Osteoblast (primary cell): ENCODE measurements at regions not wholly inside any gene's neighbourhood (a gene's known extent, or its start where the extent isn't known, plus 50 kb on each side); places are given as distances from the start of the nearest gene placed in this dataset.

Source experiments
- DNase-seq: peaks from one replicate; pipeline ENCODE4 v3.0.0; 2011; ENCODE audit warnings: low spot score, mixed read lengths; ENCODE audit not compliant: insufficient read length; ENCODE audit errors: missing footprints
- H2AFZ ChIP-seq: 2 replicates; pipeline ENCODE4 v1.6.0; 2011; ENCODE audit warnings: mild to moderate bottlenecking, low read length
- H3K27ac ChIP-seq: 2 replicates; pipeline ENCODE4 v1.5.1; 2011; ENCODE audit warnings: mild to moderate bottlenecking, low read depth, low read length, moderate library complexity
- H3K27me3 ChIP-seq: 2 replicates; pipeline ENCODE4 v1.6.0; 2012; ENCODE audit warnings: mild to moderate bottlenecking, control low read depth, inconsistent platforms, low read length, moderate library complexity; ENCODE audit not compliant: insufficient read depth
- H3K36me3 ChIP-seq: 2 replicates; pipeline ENCODE4 v1.5.1; 2011; ENCODE audit warnings: mild to moderate bottlenecking, low read length, control low read depth, moderate library complexity; ENCODE audit not compliant: insufficient read depth
- H3K4me1 ChIP-seq: 2 replicates; pipeline ENCODE4 v1.5.1; 2011; ENCODE audit warnings: mild to moderate bottlenecking, low read length, control low read depth, moderate library complexity; ENCODE audit not compliant: insufficient read depth
- H3K4me2 ChIP-seq: 2 replicates; pipeline ENCODE4 v1.6.0; 2011; ENCODE audit warnings: mild to moderate bottlenecking, low read length; ENCODE audit not compliant: insufficient read depth
- H3K4me3 ChIP-seq: fragments of 200-600 bp; sonication (generic); 3 replicates; pipeline ENCODE4 v1.5.1; 2012; ENCODE audit warnings: mild to moderate bottlenecking, low read length, inconsistent platforms; ENCODE audit not compliant: insufficient read depth
- H3K79me2 ChIP-seq: 2 replicates; pipeline ENCODE4 v1.6.0; 2012; ENCODE audit warnings: mild to moderate bottlenecking, low read length, control low read depth, inconsistent platforms; ENCODE audit not compliant: insufficient read depth
- H3K9me3 ChIP-seq: 2 replicates; pipeline ENCODE4 v1.5.1; 2011; ENCODE audit warnings: low read depth, low read length, control low read depth
- H4K20me1 ChIP-seq: 2 replicates; pipeline ENCODE4 v1.6.0; 2012; ENCODE audit warnings: mild to moderate bottlenecking, low read length, control low read depth; ENCODE audit not compliant: insufficient read depth
- CTCF ChIP-seq: IDR thresholded peaks from 2 replicates; pipeline ENCODE4 v1.5.1; 2011; ENCODE audit warnings: mild to moderate bottlenecking, low read depth, low read length, moderate library complexity; ENCODE audit errors: extremely low read depth

GRCh38 chr3:33919312-33920120, 121.1 kb downstream of the PDCD6IP start:
- Histone ChIP-seq H3K36me3 (no peaks in the 10 kb centered on the region), H3K4me3 (no peak overlapping the region), H4K20me1 (no peaks in the 10 kb centered on the region), H3K27me3 (no peaks in the 10 kb centered on the region), H3K79me2 (no peaks in the 10 kb centered on the region), H3K4me1 (no peaks in the 10 kb centered on the region), H2AFZ (no peak overlapping the region), H3K27ac (no peak overlapping the region), H3K4me2 (no peak overlapping the region), H3K9me3 (no peaks in the 10 kb centered on the region)
- TF ChIP-seq CTCF = no peak
- DNase-seq = no peak

- Histone ChIP-seq H3K27ac (no peak overlapping the region), H3K79me2 (no peaks in the 10 kb centered on the region), H3K27me3 (no peaks in the 10 kb centered on the region), H2AFZ (no peak overlapping the region), H4K20me1 (no peaks in the 10 kb centered on the region), H3K4me2 (no peak overlapping the region), H3K9me3 (no peaks in the 10 kb centered on the region), H3K4me1 (no peaks in the 10 kb centered on the region), H3K36me3 (no peaks in the 10 kb centered on the region), H3K4me3 (no peak overlapping the region)
- TF ChIP-seq CTCF = no peak
- no peak for DNase-seq
Measured at GRCh38 chr3:33920511-33920910, 122.1 kb downstream of the PDCD6IP start.

DNA sequence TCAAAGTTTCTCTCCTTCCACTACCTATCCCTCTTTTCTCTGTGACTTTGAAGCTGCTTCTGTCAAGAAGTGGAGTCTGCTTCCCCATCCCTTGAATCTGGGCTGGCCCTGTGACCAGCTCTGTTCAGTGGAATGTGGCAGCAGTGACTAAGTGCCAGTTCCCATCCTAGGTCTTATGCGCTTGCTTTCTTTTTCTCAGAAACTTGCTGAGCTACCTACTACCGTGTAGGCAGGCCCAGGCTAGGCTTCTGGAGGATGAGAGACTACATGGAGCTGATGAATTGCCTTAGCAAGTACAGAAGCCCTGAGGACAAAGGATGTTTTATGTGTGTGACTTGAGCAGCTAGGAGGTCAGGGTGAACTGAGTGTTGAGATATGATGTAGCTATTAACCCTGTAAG, 123.2 kb downstream of the PDCD6IP start:
- no peaks in the 10 kb centered on the region for H3K4me1 ChIP-seq
- no peak overlapping the region for H3K4me2 ChIP-seq
- no peaks in the 10 kb centered on the region for H3K36me3 ChIP-seq
- no peaks in the 10 kb centered on the region for H3K27me3 ChIP-seq
- no peak for TF ChIP-seq CTCF
- no peak overlapping the region for H3K4me3 ChIP-seq
- H3K79me2 ChIP-seq = no peaks in the 10 kb centered on the region
- no peaks in the 10 kb centered on the region for H4K20me1 ChIP-seq
- DNase-seq = no peak
- no peak overlapping the region for H2AFZ ChIP-seq
- no peaks in the 10 kb centered on the region for H3K9me3 ChIP-seq
- H3K27ac ChIP-seq = no peak overlapping the region

- no peaks in the 10 kb centered on the region for H3K36me3 ChIP-seq
- no peaks in the 10 kb centered on the region for H3K79me2 ChIP-seq
- H3K27ac ChIP-seq = no peak overlapping the region
- H3K4me1 ChIP-seq = no peaks in the 10 kb centered on the region
- no peak for DNase-seq
- peaks cover 2% of the 10 kb centered on the region for H3K27me3 ChIP-seq
- no peaks in the 10 kb centered on the region for H4K20me1 ChIP-seq
- no peak overlapping the region for H2AFZ ChIP-seq
- H3K4me2 ChIP-seq = no peak overlapping the region
- TF ChIP-seq CTCF = no peak
- H3K9me3 ChIP-seq = no peaks in the 10 kb centered on the region
- no peak overlapping the region for H3K4me3 ChIP-seq
Measured at GRCh38 chr3:33926998-33927605, 128.7 kb downstream of the PDCD6IP start.
